ENCODE measurements at regions not wholly inside any gene's neighbourhood (a gene's known extent, or its start where the extent isn't known, plus 50 kb on each side); places are given as distances from the start of the nearest gene placed in this dataset.

DNA sequence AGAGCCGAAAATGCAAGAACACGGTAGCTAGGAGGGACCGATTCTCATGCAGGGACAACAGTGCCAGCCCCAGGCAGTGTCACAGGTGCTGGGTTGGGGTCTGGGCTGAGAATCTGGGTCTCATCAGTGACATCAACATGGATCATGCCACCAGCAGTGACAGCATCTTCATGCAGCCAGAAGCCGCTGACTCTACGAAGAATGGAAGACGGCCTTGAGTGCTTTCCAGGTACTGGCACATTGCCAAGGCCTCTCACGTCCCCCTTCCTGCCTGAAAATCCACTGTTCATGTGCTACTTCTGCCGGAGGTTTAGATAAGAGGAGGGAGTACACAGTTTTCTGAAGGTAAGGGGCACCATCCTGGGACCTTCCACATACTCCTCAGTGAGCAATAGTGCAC, 141.1 kb upstream of the FOXQ1 start:
- TF ChIP-seq, protein P1, sequence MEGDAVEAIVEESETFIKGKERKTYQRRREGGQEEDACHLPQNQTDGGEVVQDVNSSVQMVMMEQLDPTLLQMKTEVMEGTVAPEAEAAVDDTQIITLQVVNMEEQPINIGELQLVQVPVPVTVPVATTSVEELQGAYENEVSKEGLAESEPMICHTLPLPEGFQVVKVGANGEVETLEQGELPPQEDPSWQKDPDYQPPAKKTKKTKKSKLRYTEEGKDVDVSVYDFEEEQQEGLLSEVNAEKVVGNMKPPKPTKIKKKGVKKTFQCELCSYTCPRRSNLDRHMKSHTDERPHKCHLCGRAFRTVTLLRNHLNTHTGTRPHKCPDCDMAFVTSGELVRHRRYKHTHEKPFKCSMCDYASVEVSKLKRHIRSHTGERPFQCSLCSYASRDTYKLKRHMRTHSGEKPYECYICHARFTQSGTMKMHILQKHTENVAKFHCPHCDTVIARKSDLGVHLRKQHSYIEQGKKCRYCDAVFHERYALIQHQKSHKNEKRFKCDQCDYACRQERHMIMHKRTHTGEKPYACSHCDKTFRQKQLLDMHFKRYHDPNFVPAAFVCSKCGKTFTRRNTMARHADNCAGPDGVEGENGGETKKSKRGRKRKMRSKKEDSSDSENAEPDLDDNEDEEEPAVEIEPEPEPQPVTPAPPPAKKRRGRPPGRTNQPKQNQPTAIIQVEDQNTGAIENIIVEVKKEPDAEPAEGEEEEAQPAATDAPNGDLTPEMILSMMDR (IDR thresholded peaks at IDR 0.05; ENCODE audit: insufficient read depth, low read length), result no peak
- no peak for TF ChIP-seq POLR2AphosphoS5 (IDR thresholded peaks at IDR 0.05; ENCODE audit: low read depth)

Measured in HL-60 (cell line).